NCI-H1436 (cell line): ENCODE measurements at regions not wholly inside any gene's neighbourhood (a gene's known extent, or its start where the extent isn't known, plus 50 kb on each side); places are given as distances from the start of the nearest gene placed in this dataset.

Experiments used
- DNase-seq: peaks from one replicate; lab custom pipeline; 2025; lab: John Stamatoyannopoulos, UW

DNA sequence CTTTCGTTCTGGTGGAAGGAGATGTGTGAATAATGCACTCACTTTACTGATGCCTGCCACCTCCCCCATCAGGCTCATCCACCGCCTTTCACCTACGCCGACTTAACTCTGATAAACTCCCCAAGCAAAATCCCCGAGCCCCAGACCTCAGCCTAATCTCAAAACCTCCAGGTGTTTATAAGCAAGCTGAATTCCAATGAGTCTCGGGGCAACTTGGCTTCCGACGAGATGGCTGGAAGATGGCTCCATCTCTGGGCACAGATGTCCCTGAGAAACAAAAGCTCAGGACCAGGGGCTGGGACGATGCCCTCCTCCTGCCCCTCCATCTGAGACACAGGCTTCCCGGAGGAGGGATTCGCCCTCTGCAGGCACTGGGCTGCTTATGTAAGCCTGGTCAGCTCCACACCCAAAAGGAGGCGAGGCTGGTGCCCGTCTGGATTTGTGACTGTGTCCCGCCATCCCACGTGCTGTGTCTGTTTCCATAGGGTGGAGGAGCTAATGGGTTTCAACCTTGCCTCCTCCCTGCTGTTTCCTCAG, 386.4 kb upstream of the TNRC6C start:
- DNase-seq, result no peak

DNA sequence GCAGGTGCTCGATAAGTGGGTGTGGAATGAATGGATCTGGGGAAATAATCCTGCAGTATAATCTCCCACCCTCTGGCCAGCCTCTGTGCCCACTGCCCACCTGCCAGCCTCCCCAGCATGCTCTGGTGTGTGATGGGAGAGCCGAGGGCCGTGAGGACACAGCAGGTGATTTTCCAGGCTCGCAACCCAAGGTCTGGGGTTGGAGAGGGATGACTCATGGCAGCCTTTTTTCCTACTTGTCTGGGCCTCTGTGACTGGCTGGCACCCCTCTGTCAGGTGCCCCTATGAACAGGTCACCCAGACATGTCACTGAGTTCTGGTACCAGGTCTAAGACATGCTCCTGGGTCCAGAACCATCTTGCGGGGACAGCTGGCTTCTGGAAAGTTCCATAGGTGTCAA, 385.7 kb upstream of the TNRC6C start:
- no peak for DNase-seq

DNA sequence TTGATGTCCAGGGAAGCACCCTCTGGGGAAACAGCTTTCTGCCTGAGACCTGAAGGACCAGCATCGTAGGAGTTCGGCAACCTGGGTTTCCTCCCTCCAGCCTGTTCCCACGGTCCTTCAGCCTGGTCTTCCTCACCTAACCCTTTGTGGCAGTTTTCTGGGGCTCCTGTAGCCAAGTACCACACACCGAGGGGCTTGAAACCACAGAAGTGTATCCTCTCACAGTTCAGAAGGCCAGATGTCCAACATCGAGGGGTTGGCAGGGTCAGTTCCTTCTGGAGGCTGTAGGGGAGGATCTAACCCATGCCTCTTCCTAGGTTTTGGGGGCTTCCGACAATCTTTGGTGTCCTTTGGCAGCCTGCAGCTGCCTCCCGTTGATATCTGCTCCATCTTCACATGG, 381.0 kb upstream of the TNRC6C start:
- DNase-seq, result no peak

DNA sequence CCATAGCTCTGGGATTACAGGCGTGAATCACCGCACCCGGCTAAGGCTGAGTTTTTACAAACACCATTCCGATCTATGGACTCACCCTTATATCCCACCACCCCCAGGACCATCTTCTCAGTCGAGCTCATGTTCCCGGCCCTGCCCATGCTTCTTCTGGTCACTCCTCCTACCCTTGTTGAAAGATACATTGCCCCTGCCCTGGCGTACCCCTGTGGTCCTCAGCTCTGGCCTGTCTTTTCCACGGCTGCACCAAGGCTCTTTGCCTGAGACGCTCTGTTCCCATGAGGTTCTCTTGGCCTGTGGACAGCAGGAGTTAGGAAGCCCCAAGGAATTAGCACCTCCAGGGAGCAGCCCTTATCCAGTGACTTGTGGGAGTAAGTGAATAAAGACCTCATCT, 379.4 kb upstream of the TNRC6C start:
- no peak for DNase-seq

DNA sequence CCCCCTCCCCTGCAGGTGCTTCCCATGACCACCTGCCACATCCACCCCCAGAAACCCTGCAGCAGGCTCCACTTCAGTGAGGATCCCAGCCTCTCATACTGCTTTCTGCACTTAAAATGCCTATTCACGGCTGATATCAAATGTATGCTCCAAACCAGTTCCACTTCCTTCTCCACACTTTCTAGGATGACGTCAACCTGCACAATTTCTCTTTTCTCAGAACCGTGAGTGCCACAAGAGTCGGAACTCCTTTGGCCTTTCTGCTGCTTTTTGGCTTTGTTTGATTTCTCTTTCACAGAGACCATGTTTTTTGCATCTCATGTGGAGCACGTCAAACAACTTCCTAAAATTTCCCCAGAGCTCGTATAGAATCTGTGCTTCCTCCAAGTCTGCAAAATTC, 378.8 kb upstream of the TNRC6C start:
- DNase-seq, result no peak

DNA sequence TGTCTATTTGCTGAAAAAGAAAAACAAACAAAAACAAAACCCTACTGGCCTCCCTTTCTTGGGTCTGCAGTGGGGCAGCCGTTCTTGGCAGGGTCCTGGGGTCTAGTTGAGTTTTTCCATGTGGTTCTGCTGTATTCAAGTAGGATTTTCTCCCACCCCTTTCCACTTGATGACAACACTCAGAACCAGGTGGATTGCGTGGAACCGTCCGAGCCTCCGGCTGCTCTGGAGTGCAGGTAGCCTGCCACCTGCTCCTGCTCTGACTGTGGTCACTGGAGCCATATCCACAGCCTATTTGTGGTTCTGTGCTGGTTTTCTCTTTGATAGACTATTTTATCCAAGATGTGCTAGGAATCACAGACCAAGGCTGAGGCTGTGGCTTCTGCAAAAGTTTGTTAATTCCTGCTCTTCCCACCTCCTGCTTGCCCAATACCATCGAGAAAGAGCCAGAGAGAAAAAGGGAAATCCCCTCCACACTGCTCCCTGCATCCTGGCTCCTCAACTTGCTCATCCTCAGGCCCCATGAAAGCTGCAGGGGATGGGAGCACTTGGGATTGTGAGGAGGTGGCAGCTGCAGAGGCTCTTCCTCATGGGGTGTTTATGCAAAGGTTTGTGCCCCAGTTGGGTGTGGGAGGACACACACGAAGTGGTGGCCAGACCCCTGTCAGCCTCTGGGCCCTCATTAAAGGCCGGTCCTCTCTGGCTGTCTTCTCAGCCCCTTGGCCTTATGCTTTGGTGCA, 377.8 kb upstream of the TNRC6C start:
- no peak for DNase-seq

DNA sequence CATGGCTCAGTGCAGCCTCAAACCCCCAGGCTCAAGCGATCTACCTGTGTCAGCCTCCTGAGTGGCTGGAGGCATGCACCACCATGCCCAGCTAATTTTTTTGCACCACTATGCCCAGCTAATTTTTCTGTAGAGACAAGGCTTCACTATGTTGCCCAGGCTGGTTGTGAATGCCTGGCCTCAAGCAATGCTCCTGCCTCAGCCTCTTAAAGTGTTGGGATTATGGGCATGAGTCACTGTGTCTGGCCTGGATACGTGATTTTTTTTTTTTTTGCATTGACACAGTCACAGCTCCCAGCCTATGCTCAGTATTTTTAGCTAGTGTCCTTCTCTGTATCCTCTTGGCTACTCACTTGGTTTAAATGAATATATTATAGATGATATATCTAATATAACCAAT, 377.0 kb upstream of the TNRC6C start:
- DNase-seq, result no peak

DNA sequence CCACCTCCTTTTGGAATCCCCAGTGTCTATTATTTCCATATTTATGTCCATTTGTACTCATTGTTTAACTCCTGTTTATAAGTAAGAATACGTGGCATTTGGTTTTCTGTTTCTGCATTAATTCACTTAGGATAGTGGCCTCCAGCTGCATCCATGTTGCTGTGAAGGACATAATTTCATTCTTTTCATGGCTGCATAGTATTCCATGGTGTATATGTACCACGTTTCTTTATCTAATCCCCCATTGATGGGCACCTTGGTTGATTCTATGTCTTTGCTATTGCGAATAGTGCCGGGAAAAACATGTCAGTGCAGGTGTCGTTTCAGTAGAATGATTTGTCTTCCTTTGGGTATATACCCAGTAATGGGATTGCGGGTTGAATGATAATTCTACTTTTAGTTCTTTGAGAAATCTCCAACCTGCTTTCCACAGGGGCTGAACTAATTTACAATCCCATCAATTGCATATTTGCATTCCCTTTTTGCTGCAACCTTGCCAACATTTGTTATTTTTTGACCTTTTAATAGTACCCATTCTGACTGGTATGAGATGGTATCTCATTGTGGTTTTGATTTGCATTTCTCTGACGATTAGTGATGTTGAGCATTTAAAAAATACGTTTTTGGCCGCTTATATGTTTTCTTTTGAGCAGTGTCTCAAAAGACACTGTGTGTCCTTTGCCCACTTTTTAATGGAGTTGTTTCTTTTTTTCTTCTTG, 373.2 kb upstream of the TNRC6C start:
- no peak for DNase-seq

DNA sequence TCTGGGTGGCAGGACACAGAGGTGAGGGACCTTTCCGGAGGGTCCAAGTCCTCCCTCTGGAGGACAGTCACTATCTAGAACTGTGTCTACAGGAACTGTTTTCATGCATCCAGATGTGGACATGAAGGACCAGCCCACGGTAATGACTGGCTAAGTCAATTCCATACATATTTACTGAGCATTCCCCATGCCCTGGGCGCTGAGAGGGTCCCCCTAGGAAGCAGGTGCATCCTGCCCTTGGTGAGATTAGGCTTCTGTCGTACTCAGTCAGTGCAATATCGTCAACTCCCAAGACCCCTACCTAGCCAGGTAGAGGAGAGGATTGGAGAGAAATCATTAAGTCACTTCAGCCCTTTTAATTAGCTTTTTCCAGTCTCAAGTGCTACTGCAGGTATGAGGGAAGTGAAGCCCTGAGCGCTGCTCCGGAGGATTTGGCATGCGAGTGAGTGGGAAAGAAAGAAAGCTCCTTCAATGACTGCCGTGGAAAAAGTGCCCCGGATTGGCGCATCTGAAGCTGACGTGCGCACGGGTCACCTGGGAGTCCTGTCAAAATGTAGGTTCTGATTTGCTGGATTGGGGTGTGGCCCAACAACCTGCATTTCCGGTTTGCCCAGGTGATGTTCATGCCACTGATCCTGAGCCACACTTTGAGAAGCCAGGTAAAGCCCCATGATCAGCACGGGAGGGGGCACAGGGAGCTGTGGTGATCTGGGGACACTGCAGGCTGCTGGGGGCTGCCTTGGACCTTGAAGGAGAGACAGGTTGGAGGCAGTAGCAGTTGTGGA, 367.4 kb upstream of the TNRC6C start:
- DNase-seq, result no peak

DNA sequence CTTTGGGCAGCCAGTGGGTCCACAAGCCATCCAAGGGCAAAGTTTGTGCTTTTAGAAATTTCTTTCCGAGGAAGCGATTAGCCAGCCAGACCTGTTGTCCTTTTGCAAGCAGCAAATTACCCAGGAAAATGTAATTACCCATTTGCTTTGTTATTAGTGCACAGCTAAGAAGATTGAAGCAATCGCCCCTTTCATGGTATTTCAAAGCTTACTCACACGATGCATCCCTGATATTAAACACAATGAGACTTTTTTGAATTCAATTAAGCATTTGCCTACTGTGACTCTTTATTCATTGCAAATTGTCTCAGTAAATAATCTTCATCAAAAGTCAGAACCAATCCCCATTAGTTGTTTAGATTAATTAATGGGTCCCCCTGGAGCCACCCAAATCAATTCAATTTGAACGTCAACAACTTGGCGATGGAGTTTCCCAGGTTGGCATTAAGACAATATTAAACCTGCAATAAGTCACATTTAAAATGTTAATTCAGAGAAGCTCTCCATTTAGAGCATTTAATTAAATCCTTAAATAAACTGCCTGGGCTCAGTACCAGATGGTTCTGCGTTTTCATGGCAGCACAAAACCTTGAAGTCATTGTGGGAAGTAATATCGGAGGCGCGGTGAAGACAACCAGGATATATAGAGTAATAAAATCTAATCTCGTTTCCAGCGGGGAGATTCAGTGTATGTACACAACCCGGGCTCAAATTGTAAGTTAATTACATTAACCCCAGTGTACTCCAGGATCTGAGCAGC, 366.2 kb upstream of the TNRC6C start:
- no peak for DNase-seq

DNA sequence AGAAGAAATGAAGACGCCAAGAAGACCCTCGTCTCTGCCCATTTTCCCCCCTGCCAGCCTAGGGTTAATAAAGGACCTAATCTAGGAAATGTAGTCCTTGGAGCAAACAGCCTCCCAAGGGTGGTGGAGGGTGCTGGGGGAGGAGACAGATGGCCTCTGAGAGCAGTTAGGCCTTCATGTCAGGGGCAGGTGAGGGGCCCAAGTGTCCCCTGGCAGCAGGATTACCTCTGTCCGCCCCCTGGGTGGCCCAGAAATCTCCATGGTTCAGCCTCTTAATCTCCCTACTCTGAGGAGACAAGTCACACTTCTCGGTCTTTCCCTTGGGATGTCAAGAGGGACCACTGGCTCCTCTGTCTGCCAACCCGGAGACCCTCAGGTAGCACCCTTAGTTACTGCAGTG, 365.4 kb upstream of the TNRC6C start:
- no peak for DNase-seq

DNA sequence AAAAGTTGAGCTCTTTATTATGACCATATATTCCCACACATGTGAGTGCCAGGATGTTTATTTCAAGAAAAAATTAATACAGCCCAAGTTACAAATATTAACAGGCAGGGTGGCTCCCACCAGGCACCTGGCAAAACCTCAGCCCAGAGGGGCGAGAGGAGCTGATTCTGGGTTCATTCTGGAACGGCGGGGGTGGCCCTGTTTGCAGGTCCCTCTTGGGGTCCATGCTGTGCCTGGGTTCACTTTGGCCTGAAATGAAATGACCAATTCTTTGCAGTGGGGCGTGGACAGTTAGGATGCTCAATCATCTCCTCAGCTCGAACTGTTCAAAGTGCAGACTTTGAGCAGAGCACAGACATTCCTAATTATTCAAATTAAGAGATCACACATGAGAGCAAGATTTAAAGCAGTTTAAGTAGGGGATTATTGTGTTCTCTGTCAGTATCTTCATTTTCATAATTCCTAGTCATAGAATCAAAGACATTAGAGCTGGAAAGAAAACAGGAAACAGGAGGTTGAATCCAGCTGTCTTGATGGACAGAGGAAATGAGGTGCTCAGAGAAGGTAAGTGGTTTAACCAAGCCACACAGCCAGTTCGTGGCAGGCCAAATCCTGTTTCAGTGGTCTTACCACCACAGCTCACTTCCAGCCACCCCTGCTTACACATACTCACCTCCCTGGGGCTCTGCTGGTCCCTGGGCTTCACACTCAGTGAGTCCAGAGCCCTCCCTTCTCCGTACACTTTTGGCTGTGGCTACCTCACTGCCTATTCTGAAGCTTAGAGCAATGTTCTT, 363.9 kb upstream of the TNRC6C start:
- DNase-seq, result no peak

DNA sequence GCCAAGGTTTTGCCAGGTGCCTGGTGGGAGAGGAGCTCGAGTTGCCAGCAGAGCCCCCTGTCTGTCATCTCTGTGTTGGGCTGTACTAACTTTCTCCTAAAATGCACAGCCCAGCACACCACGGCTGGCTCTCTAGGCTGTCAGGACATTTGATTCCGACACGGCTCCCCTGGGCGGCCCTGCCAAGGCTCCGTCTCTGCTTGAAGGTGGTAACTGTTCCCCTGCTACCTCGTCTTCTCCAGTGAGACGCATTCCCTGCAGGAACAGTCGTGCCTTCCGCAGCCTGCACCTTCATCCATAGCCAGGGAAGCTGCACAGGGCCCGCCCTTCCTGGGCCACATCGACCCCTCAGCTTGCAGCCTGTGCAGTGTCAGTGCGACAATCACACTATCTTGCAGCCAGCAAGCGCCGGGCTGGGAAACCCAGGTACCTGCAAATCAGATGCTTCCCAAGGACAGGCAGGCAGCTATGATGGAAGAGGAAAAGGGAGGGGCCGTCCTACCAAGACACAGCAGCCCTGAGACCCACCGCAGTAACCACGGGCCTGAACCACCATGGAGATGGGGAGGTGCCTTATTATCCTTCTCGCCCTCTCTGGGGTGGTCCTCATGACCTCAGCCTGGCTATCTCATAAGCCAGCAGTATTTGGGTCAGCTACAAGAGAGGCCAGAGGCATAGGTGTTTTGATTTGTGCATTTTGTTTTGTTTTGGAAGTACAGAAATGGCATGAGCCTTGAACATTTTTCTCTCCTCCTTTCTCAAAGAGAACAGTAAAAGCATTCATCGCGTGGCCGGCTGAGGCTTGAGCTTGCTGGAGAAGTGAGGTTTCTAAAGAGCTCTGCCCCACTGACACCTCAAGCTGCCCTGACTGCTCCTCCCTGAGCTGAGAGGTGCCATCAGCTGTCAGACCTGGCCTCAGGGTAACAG, 361.7 kb upstream of the TNRC6C start:
- no peak for DNase-seq

DNA sequence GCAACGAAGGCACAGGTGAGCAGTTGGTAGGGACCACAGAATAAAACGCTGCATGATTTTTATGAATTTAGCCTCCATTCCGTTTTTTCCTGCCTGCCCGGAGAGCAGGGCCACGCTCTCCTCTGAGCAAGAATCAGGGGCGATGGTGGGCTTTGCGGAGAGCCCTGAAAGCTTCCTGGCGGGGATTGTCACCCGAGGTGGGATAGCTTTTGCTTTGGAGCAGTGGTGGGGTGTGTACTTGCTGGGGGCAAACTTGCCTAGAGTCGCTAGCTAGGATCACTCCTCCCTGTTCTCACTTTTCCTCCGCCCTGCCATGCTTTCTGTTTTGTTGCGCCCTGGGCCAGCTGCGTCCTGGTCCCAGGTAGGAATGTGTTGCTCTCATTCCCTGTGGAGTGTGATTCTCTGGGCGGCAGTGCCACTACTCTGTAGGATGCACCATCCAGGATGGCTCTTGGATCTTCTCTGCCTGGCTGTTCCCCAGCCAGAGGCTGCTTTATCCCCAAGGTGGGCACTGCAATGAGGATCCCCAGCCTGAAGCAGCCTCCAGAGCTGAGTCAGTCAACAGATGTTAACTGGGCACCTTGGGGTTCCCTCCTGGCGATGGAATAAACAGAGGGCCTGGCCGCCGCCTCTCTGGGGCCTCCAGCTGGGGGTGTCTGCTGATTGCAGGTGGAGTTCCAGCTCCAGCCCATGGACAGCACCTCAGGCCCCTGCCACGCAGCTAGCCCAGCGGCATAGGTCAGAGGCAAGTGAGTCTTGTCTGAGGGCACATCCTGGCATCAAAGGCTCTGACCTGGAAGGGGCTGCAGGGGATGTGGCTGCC, 360.9 kb upstream of the TNRC6C start:
- DNase-seq, result no peak

DNA sequence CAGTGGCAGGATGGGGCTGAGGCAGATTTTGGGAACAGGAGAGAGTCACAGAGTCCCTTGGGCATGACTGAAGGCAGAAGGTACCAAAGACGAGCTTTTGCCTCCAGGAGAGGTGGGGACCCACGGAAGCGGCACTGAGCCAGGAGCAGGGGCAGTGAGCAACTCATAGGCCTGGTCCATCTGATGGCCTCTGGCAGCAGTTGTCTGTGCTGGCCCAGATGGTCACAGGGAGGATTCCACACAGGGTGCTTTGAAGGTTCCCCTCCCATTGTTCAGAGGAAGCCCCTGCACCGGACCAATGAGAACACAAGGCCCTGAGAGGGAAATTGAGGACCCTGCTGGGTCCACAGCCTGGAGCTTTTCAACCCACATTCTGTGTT, 360.3 kb upstream of the TNRC6C start:
- no peak for DNase-seq

DNA sequence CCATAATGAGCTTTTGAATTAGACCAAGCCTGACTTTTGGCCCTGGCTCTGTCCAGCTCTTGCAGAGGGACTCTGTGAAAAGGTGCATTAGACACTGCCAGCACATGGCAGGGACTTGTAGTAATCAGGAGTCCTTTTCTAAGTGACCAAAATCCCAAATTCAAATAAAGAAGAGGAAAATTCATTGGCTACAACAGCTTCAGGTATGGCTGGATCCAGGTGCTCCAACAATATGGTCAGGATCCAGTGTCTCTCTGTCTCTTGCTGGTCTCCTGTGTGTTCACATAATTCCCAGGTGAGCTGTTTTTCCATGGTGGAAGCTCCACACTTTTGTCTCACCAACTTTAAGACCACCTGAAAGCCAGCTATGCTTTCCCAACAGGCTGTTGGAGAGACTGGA, 358.8 kb upstream of the TNRC6C start:
- DNase-seq, result no peak

DNA sequence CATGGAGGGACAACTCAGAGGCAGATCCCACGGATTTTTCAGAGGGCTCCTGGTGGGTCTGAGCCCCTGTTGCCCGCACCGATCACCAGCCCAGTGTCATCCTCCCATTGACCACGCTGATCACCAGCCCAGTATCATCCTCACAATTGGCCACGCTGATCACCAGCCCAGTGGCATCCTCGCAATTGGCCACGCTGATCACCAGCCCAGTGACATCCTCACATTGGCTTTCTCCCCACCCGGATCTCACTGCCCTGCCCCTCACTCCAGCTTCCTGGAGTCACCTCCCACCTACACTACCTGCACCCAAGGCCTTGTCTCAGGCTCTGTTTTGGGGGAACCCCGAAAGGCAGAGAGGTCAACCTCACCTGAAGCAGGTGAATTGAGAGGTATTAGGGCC, 358.2 kb upstream of the TNRC6C start:
- no peak for DNase-seq

DNA sequence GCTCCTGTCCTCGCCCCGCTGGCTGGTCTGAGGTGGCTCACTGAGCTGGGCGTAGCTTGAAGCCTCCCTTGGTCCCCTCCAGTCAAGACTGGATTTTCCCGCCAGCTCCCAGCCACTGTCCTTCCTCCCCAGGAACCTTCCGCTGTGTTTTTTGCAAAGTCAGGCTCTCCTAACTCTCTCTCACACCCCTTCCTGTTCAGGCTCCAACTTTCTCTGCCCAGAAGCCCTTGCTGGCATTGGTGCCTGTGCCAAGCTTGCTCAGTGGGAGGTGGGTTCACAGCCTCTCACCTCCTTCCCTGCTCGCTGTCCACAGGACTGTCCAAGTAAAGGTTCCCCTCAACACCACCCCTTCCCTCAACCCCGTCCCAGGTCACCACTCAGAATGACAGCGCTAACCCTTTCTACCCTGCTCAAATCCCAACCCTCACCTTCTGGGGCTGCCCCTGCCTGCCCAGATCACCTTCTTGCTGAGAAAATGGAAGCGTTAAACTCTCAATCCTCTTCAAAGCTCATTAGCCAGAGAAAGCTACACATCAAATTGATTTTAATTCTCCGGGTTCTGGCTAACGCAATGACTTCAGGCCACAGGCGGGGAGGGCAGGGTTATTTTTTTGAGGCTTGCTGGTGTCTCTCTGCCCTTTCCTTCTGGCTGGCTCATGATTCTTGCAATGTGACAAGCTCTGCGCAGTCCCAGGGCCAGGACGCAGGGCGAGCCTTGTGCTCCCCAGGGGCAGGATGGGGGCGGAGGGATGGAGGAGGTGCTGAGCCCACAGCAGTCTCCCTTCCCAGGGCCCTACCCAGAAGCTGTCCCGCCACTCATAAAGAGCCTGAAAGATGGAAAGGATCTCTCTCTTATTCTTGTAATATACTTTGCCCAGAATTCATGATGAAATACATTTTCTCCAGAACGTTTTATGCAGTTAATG, 357.2 kb upstream of the TNRC6C start:
- DNase-seq, result no peak
